ENCODE measurements at regions not wholly inside any gene's neighbourhood (a gene's known extent, or its start where the extent isn't known, plus 50 kb on each side); places are given as distances from the start of the nearest gene placed in this dataset.

DNA sequence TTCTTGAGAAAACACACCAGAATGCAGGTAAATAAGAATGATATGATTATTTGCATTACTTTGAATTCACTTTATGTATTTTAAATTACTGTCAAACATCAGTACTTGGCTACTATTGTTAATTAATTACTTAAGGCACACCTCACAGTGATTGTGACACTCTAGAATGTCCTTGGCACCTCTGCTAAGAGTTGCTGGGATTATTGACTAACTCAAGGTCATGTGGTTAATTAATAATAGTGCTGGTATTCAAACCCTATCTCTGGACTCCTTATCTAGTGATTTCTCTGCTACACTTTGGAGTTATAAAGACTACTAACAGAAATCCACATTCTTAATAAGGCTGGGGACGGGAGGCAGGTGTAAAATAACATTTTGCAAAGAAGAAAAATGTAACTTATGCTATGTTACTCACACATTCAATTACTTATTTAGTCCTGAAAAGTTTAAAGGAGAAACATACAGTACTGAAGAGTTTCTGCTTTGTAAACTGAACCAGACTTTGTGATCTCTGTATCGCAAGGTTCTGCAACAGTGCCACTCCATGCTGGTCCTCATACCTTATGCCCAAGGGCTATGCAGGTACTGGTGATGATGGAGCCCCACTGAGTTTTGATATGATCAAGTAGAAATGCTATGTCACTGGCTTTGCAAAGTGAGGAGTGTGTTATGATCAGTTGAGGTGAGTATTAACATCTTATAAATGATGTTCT lies 242.7 kb downstream of the MID1IP1 start:
- Histone ChIP-seq H3K36me3 (ENCODE audit: control insufficient read depth, insufficient read depth, low read length) (no peaks in the 10 kb centered on the region), H3K4me3 (no peak overlapping the region), H3K9ac (ENCODE audit: insufficient read depth in 1 of 2, low read depth in 2 of 2, low read length in 2 of 2) (no peak overlapping the region), H3K79me2 (ENCODE audit: control insufficient read depth, insufficient read depth, low read length) (no peaks in the 10 kb centered on the region), H3K9me1 (ENCODE audit: control insufficient read depth, insufficient read depth, low read length) (no peaks in the 10 kb centered on the region), H3K4me2 (ENCODE audit: insufficient read depth, low read length) (no peak overlapping the region), H3K27me3 (ENCODE audit: control insufficient read depth in 2 of 2, insufficient read depth in 2 of 2, low read length in 2 of 2) (no peaks in the 10 kb centered on the region; a peak in 1 of 5 replicates), H4K20me1 (replicated peaks; ENCODE audit: control insufficient read depth, insufficient read depth, low read length) (no peaks in the 10 kb centered on the region), H3K27ac (ENCODE audit: extremely low read depth, low read depth, low read length) (no peak overlapping the region), H2AFZ (ENCODE audit: low read depth, low read length) (no peak overlapping the region), H3K9me3 (replicated peaks; ENCODE audit: control insufficient read depth, insufficient read depth, low read depth, low read length) (no peaks in the 10 kb centered on the region), H3K4me1 (replicated peaks in 1 of 2; ENCODE audit: control insufficient read depth in 2 of 2, insufficient read depth in 2 of 2, low read length in 2 of 2) (no peaks in the 10 kb centered on the region)
- no peak for FAIRE-seq
- no TSS peak for BruUV-seq (replicated peaks)
- intact Hi-C loops (cut with micrococcal nuclease) (no loop called here), in situ Hi-C loops (cut with MboI) (no loop called here)
- CTCF ChIA-PET (ENCODE audit: low intra/inter-chr PET ratio) = no interaction called here
- POLR2A ChIA-PET = no interaction called here
- no peak for DNase-seq (ENCODE audit: extremely low read depth in 1 of 4, low spot score in 3 of 4)
- 30% methylated on average over 2 of the region's 2 CpGs for WGBS (ENCODE audit: insufficient coverage, low coverage, missing lambda C conversion rate)
- no peak for ATAC-seq
- no peak for TF ChIP-seq HNRNPL (IDR thresholded peaks at IDR 0.05; ENCODE audit: low read depth, low read length)
- no peak for TF ChIP-seq CEBPB (tag; IDR thresholded peaks at IDR 0.05)
- no peak for TF ChIP-seq PHF8 (IDR thresholded peaks at IDR 0.05; ENCODE audit: borderline replicate concordance, low read length)
- no peak for TF ChIP-seq ZNF695 (CRISPR knock-in tag; IDR thresholded peaks at IDR 0.05)
- no peak for TF ChIP-seq POU5F1 (IDR thresholded peaks at IDR 0.05; ENCODE audit: borderline replicate concordance, low read depth, low read length, partially characterized antibody)
- no peak for TF ChIP-seq SPI1 (IDR thresholded peaks at IDR 0.05; ENCODE audit: borderline replicate concordance, low read depth, low read length)
- no peak for TF ChIP-seq ZMIZ1 (IDR thresholded peaks at IDR 0.05; ENCODE audit: low read depth in 2 of 2, low read length in 2 of 2)
- no peak for TF ChIP-seq HCFC1 (IDR thresholded peaks at IDR 0.05; ENCODE audit: low read depth, low read length)
- TF ChIP-seq SLC30A9 (CRISPR knock-in tag; IDR thresholded peaks at IDR 0.05) = no peak
- TF ChIP-seq TAF15 (IDR thresholded peaks at IDR 0.05; ENCODE audit: low read depth, low read length) = no peak
- no peak for TF ChIP-seq RFX7 (CRISPR knock-in tag; IDR thresholded peaks at IDR 0.05)
- no peak for TF ChIP-seq BDP1 (IDR thresholded peaks at IDR 0.05; ENCODE audit: insufficient read depth, insufficient read length)
- TF ChIP-seq ZNF12 (CRISPR knock-in tag; IDR thresholded peaks at IDR 0.05) = no peak
- no peak for TF ChIP-seq CBX1 (IDR thresholded peaks at IDR 0.05; ENCODE audit: low read depth)
- no peak for TF ChIP-seq YY1 (IDR thresholded peaks at IDR 0.05; ENCODE audit: borderline replicate concordance in 1 of 3, control insufficient read depth in 1 of 3, extremely low read depth in 1 of 3, insufficient read depth in 3 of 3, insufficient read length in 1 of 3, insufficient replicate concordance in 2 of 3, low read depth in 1 of 3, low read length in 2 of 3)
- TF ChIP-seq, protein P1, sequence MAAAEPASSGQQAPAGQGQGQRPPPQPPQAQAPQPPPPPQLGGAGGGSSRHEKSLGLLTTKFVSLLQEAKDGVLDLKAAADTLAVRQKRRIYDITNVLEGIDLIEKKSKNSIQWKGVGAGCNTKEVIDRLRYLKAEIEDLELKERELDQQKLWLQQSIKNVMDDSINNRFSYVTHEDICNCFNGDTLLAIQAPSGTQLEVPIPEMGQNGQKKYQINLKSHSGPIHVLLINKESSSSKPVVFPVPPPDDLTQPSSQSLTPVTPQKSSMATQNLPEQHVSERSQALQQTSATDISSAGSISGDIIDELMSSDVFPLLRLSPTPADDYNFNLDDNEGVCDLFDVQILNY (CRISPR knock-in tag; IDR thresholded peaks at IDR 0.05) = no peak
- no peak for TF ChIP-seq RBM15 (IDR thresholded peaks at IDR 0.05; ENCODE audit: insufficient read depth, low read length)
